HepG2 (cell line): ENCODE measurements at regions not wholly inside any gene's neighbourhood (a gene's known extent, or its start where the extent isn't known, plus 50 kb on each side); places are given as distances from the start of the nearest gene placed in this dataset.

Experiments used
- ATAC-seq: fragments of 200-7000 bp; cut with Tn5 transposase; 3 replicates; pipeline ENCODE4 v1.9.1; 2020; ENCODE audit warnings: mild to moderate bottlenecking, moderate library complexity
- BruUV-seq: library from RNA; stranded (reverse); fragments of 400-500 nt; replicated peaks from 2 replicates; lab custom pipeline; 2021; lab: Mats Ljungman, UMichigan
- CTCF ChIA-PET: fragments of 300-600 bp; formaldehyde crosslinking; extraction: SDS; loops from one replicate; lab custom pipeline; 2021; ENCODE audit warnings: low total read pairs, inconsistent platforms, low intra/inter-chr PET ratio; lab: Yijun Ruan, JAX
- POLR2A ChIA-PET: fragments of 350-600 bp; sonication (Branson Sonifier 250); formaldehyde crosslinking; loops from one replicate; lab custom pipeline; 2020; ENCODE audit warnings: antibody characterized with exemption, inconsistent platforms; lab: Yijun Ruan, JAX
- DNase-seq: peaks from one replicate; pipeline ENCODE4 v3.0.0-alpha.2; 2015; ENCODE audit warnings: low spot score
- FAIRE-seq: peaks from 3 replicates; lab custom pipeline; 2011; peaks lifted over from hg19 to GRCh38; lab: Jason Lieb, UNC
- H2AFZ ChIP-seq: one replicate; pipeline ENCODE4 v1.6.1; 2011; ENCODE audit warnings: low read length, inconsistent platforms
- H3K27ac ChIP-seq: fragments of 300-600 bp; 3 replicates; pipeline ENCODE4 v1.8.0; 2011; ENCODE audit warnings: mixed run types, mild to moderate bottlenecking, mixed read lengths, low read length, inconsistent platforms; ENCODE audit not compliant: insufficient read depth; ENCODE audit errors: extremely low read length
- H3K27me3 ChIP-seq, 2 experiments: fragments of 200-600 bp in 1 of 2; 2 replicates in 1 of 2; 3 replicates in 1 of 2; pipeline versions ENCODE4 v1.6.0 to v1.8.0; 2011; ENCODE audit warnings: low read length in 2 of 2, mild to moderate bottlenecking in 2 of 2, moderate library complexity in 2 of 2, inconsistent platforms in 1 of 2; ENCODE audit not compliant: insufficient read depth in 2 of 2, control insufficient read depth in 1 of 2
- H3K36me3 ChIP-seq, 2 experiments: fragments of 200-600 bp in 1 of 2; replicated peaks in 1 of 2; 2 replicates in 1 of 2; 3 replicates in 1 of 2; pipeline versions ENCODE4 v1.5.1 to v1.8.0; 2011; ENCODE audit warnings: low read length in 2 of 2, inconsistent platforms in 1 of 2; ENCODE audit not compliant: insufficient read depth in 2 of 2, control insufficient read depth in 1 of 2
- H3K4me1 ChIP-seq: 2 replicates; pipeline ENCODE4 v1.5.1; 2012; ENCODE audit warnings: low read length, inconsistent platforms; ENCODE audit not compliant: insufficient read depth
- H3K4me2 ChIP-seq: 2 replicates; pipeline ENCODE4 v1.6.0; 2011; ENCODE audit warnings: low read depth, low read length, inconsistent platforms
- H3K4me3 ChIP-seq, 3 experiments: fragments of 200-600 bp in 1 of 3; sonication (generic), shearing (Covaris generic) in 1 of 3; replicated peaks in 1 of 3; 2 replicates each; pipeline ENCODE4 v1.5.1; 2011 to 2016; ENCODE audit warnings: low read length in 3 of 3, inconsistent platforms in 2 of 3, low read depth in 2 of 3, mild to moderate bottlenecking in 2 of 3, control low read depth in 1 of 3, mixed read lengths in 1 of 3; ENCODE audit not compliant: insufficient read depth in 1 of 3
- H3K79me2 ChIP-seq: one replicate; pipeline ENCODE4 v1.6.1; 2011; ENCODE audit warnings: low read length, inconsistent platforms; ENCODE audit not compliant: insufficient read depth
- H3K9ac ChIP-seq: 2 replicates; pipeline ENCODE4 v1.6.0; 2011; ENCODE audit warnings: mild to moderate bottlenecking, low read depth, low read length, inconsistent platforms; ENCODE audit not compliant: insufficient read depth
- H3K9me3 ChIP-seq: 2 replicates; pipeline ENCODE4 v1.5.1; 2012; ENCODE audit warnings: mild to moderate bottlenecking, low read length
- H4K20me1 ChIP-seq: 2 replicates; pipeline ENCODE4 v1.6.0; 2011; ENCODE audit warnings: inconsistent platforms, mild to moderate bottlenecking, low read length, moderate library complexity; ENCODE audit not compliant: insufficient read depth
- BRD4 ChIP-seq: sonication (generic); formaldehyde crosslinking; IDR thresholded peaks from 2 replicates; pipeline ENCODE4 v1.4.0; 2020; ENCODE audit warnings: missing genetic modification reagents
- FOSL2 ChIP-seq: sonication (generic); formaldehyde crosslinking; IDR thresholded peaks from 2 replicates; pipeline ENCODE4 v1.4.0; 2020; ENCODE audit warnings: missing genetic modification reagents
- HNF4G ChIP-seq, 2 experiments: sonication (generic) in 1 of 2; formaldehyde crosslinking in 1 of 2; IDR thresholded peaks; 2 replicates each; pipeline versions ENCODE4 v1.4.0 to v1.6.1; 2011 to 2020; ENCODE audit warnings: borderline replicate concordance in 2 of 2, low read depth in 2 of 2, mild to moderate bottlenecking in 2 of 2, low read length in 1 of 2, missing genetic modification reagents in 1 of 2, moderate library complexity in 1 of 2
- HNRNPK ChIP-seq: fragments of 200-400 bp; formaldehyde crosslinking; IDR thresholded peaks from 2 replicates; pipeline ENCODE4 v1.6.1; 2018; ENCODE audit warnings: low read length, low read depth, moderate library complexity, mild to moderate bottlenecking; ENCODE audit not compliant: poor library complexity, severe bottlenecking
- NR2F2 ChIP-seq: IDR thresholded peaks from 2 replicates; pipeline ENCODE4 v1.6.1; 2012; ENCODE audit warnings: low read depth, inconsistent platforms, borderline replicate concordance
- PCBP1 ChIP-seq: fragments of 200-400 bp; formaldehyde crosslinking; IDR thresholded peaks from 2 replicates; pipeline ENCODE4 v1.6.1; 2017; ENCODE audit warnings: mild to moderate bottlenecking, low read depth, low read length, borderline replicate concordance
- SIX4 ChIP-seq: sonication (generic); formaldehyde crosslinking; IDR thresholded peaks from 2 replicates; pipeline ENCODE4 v1.4.0; 2020; ENCODE audit warnings: missing genetic modification reagents
- SKI ChIP-seq: fragments of 450-650 bp; IDR thresholded peaks from one replicate; pipeline ENCODE4 v1.6.1; 2018; ENCODE audit warnings: mild to moderate bottlenecking; ENCODE audit not compliant: partially characterized antibody
- ZNF12 ChIP-seq: sonication (generic); formaldehyde crosslinking; IDR thresholded peaks from 2 replicates; pipeline ENCODE4 v1.5.0; 2020; ENCODE audit warnings: missing genetic modification reagents
- ZNF224 ChIP-seq: sonication (generic); formaldehyde crosslinking; IDR thresholded peaks from 2 replicates; pipeline ENCODE4 v1.5.0; 2020; ENCODE audit warnings: mild to moderate bottlenecking, missing genetic modification reagents
- ZNF230 ChIP-seq: sonication (generic); formaldehyde crosslinking; IDR thresholded peaks from 2 replicates; pipeline ENCODE4 v1.4.0; 2020; ENCODE audit warnings: mild to moderate bottlenecking, missing genetic modification reagents
- ZNF546 ChIP-seq: sonication (generic); formaldehyde crosslinking; conservative IDR thresholded peaks from 2 replicates; pipeline ENCODE4 v1.8.1; 2023; ENCODE audit warnings: mild to moderate bottlenecking, missing genetic modification reagents
- WGBS: methylation state at CpG from one replicate; pipeline ENCODE4 v1.1.6; 2017; ENCODE audit warnings: low lambda C conversion rate; 5-methylcytosine and 5-hydroxymethylcytosine counted together
- in situ Hi-C: cut with HindIII; loops from 2 replicates; pipeline ENCODE4 v1.10.0; 2017; ENCODE audit warnings: low pct_unique_long_range_greater_than_20kb; ENCODE audit not compliant: extremely low pct_ligation_motif_present
- intact Hi-C: fragments of 100-400 bp; cut with micrococcal nuclease; formaldehyde crosslinking; loops from one replicate; pipeline ENCODE4 v1.10.0; 2022; ENCODE audit not compliant: unreplicated experiment
- TF ChIP-seq, protein P1 (sequence below), 2 experiments: sonication (generic) in 1 of 2; formaldehyde crosslinking in 1 of 2; IDR thresholded peaks; 2 replicates each; pipeline versions ENCODE4 v1.4.0 to v1.6.1; 2018 to 2020; ENCODE audit warnings: missing genetic modification reagents in 2 of 2, borderline replicate concordance in 1 of 2, low read depth in 1 of 2, mild to moderate bottlenecking in 1 of 2, missing biosample characterization in 1 of 2
- TF ChIP-seq, protein P2 (sequence below): sonication (generic); formaldehyde crosslinking; IDR thresholded peaks from 2 replicates; pipeline ENCODE4 v1.4.0; 2020; ENCODE audit warnings: mild to moderate bottlenecking, missing genetic modification reagents
- TF ChIP-seq, protein P3 (sequence below): IDR thresholded peaks from 2 replicates; pipeline ENCODE4 v1.6.1; 2012; ENCODE audit warnings: inconsistent platforms
- TF ChIP-seq, protein P4 (sequence below): sonication (generic); formaldehyde crosslinking; IDR thresholded peaks from 2 replicates; pipeline ENCODE4 v1.4.0; 2020; ENCODE audit warnings: low read depth, mild to moderate bottlenecking, missing genetic modification reagents

DNA sequence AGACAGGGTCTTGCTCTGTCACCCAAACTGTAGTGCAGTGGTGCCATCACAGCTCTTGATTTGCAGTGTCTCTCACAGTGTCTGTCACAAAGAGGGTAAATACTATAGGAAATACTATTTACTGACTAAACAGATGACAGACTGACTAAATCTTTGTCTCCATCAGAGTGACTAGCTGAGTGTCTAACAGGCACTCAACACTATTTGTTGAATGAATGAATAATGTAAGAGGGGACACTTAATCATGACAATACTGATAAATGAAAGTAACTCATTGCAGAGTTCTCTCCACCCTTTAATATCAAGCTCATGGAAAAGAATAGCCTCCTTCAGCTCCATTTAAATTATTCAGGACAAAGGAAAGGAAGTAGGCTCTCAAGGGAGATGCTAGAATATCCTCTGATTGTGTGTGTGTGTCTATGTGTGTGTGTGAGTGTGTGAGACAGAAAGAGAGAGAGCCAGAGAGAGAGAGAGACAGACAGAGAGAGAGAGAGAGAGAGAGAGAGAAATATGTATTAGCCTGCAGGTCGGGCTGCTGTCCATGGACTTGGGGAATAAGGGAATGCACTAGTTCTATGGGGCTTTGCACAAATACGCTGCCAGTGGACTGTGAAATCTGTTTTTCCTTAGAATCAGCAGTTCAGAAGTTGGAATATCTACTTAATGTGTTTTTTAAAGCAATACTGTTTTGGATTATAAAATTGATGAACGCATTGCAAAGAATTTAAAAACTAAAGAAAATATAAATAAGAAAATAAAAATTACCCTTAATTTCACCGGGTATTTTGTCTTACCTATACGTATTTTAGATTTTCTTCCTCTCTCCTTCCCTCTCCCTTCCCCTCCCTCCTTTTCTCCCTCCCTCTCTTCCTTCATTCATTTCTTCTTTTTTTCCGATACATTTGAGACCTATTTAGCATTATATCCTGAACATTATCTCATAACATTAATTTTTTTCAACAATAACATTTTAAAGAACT, 132.9 kb upstream of the LRIG1 start:
- H3K27me3 ChIP-seq = peaks cover 0 to 8% of the 10 kb centered on the region in 2 experiments; a peak in 1 of 5 replicates
- WGBS = 28% methylated on average over 6 of the region's 6 CpGs
- no TSS peak for BruUV-seq
- peaks cover 11% of the 10 kb centered on the region for H3K4me1 ChIP-seq
- no peaks in the 10 kb centered on the region for H3K36me3 ChIP-seq
- DNase-seq = no peak
- ChIA-PET CTCF (no interaction called here), POLR2A (no interaction called here)
- TF ChIP-seq ZNF12 (no peak), ZNF546 (CRISPR knock-in tag) (no peak), ZNF230 (CRISPR knock-in tag) (no peak), PCBP1 (0 out of 2 replicates have a peak, but pooled peaks have one; percentile 43), SIX4 (CRISPR knock-in tag) (no peak), NR2F2 (no peak), HNRNPK (peak; percentile 93), BRD4 (CRISPR knock-in tag) (no peak), HNF4G (IDR thresholded peaks at IDR 0.05; ENCODE audit: borderline replicate concordance, low read depth, low read length) (no peak), HNF4G (CRISPR knock-in tag; IDR thresholded peaks at IDR 0.05; ENCODE audit: borderline replicate concordance, low read depth) (no peak), SKI (no peak), FOSL2 (CRISPR knock-in tag) (no peak), ZNF224 (no peak)
- TF ChIP-seq, protein P1, sequence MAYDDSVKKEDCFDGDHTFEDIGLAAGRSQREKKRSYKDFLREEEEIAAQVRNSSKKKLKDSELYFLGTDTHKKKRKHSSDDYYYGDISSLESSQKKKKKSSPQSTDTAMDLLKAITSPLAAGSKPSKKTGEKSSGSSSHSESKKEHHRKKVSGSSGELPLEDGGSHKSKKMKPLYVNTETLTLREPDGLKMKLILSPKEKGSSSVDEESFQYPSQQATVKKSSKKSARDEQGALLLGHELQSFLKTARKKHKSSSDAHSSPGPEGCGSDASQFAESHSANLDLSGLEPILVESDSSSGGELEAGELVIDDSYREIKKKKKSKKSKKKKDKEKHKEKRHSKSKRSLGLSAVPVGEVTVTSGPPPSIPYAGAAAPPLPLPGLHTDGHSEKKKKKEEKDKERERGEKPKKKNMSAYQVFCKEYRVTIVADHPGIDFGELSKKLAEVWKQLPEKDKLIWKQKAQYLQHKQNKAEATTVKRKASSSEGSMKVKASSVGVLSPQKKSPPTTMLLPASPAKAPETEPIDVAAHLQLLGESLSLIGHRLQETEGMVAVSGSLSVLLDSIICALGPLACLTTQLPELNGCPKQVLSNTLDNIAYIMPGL (CRISPR knock-in tag; IDR thresholded peaks at IDR 0.05; ENCODE audit: borderline replicate concordance in 1 of 2, low read depth in 1 of 2) = no peak
- TF ChIP-seq, protein P2, sequence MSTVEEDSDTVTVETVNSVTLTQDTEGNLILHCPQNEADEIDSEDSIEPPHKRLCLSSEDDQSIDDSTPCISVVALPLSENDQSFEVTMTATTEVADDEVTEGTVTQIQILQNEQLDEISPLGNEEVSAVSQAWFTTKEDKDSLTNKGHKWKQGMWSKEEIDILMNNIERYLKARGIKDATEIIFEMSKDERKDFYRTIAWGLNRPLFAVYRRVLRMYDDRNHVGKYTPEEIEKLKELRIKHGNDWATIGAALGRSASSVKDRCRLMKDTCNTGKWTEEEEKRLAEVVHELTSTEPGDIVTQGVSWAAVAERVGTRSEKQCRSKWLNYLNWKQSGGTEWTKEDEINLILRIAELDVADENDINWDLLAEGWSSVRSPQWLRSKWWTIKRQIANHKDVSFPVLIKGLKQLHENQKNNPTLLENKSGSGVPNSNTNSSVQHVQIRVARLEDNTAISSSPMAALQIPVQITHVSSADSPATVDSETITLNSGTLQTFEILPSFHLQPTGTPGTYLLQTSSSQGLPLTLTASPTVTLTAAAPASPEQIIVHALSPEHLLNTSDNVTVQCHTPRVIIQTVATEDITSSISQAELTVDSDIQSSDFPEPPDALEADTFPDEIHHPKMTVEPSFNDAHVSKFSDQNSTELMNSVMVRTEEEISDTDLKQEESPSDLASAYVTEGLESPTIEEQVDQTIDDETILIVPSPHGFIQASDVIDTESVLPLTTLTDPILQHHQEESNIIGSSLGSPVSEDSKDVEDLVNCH (CRISPR knock-in tag) = no peak
- TF ChIP-seq, protein P3, sequence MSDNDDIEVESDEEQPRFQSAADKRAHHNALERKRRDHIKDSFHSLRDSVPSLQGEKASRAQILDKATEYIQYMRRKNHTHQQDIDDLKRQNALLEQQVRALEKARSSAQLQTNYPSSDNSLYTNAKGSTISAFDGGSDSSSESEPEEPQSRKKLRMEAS = no peak
- TF ChIP-seq, protein P4, sequence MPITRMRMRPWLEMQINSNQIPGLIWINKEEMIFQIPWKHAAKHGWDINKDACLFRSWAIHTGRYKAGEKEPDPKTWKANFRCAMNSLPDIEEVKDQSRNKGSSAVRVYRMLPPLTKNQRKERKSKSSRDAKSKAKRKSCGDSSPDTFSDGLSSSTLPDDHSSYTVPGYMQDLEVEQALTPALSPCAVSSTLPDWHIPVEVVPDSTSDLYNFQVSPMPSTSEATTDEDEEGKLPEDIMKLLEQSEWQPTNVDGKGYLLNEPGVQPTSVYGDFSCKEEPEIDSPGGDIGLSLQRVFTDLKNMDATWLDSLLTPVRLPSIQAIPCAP (CRISPR knock-in tag) = no peak
- H3K27ac ChIP-seq = no peak overlapping the region
- H3K9ac ChIP-seq = no peak overlapping the region
- no peak for FAIRE-seq
- H2AFZ ChIP-seq = no peak overlapping the region
- in situ Hi-C loops = no loop called here
- intact Hi-C loops = no loop called here
- H3K4me3 ChIP-seq = no peak overlapping the region
- H3K79me2 ChIP-seq = no peaks in the 10 kb centered on the region
- no peaks in the 10 kb centered on the region for H4K20me1 ChIP-seq
- no peak for ATAC-seq
- H3K9me3 ChIP-seq = no peaks in the 10 kb centered on the region
- no peak overlapping the region for H3K4me2 ChIP-seq
